HG03378 (cell line): ENCODE measurements at regions not wholly inside any gene's neighbourhood (a gene's known extent, or its start where the extent isn't known, plus 50 kb on each side); places are given as distances from the start of the nearest gene placed in this dataset.

Experiments
- ATAC-seq: cut with Tn5 transposase; IDR thresholded peaks from one replicate; pipeline ENCODE4 v1.9.1; 2021; ENCODE audit warnings: mild to moderate bottlenecking, moderate library complexity; ENCODE audit not compliant: unreplicated experiment

DNA sequence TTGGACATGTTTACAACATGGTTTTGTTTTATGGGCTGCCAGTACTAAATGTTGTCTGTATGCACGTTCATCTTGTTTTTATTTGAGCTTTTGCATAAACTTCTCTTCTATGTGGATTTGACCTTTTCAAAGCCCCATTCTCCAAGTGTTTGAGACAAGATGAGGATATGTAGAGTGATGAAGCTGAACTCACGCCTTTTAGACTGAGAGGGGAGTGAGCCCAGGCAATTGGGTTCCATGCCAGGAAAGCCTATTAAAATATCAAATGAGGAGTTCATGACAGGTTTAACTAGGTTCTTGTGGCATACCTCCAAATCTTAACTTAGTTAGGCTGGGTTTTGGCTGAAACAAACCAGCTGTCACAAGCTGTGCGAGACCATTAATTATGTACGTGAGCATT lies 170.4 kb upstream of the LDB2 start:
- no peak for ATAC-seq

DNA sequence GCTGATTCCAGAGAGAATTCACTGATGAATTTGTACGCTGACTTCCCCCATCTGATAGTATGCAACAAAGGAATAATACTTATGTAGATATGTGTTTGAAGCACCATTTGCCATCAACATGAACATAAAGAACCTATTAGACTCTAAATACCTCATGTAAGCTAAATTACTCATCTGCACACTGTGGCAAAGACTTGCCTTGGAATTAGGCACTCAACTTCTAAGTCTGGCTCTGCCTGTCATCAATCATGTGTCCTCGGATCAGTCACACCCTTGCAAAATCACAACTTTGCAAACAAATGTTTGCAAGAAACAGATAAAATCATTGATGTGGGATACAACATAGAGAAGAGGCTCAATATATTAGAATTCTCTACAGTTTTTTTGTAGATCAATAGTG lies 169.9 kb upstream of the LDB2 start:
- ATAC-seq = no peak

- no peak for ATAC-seq
Measured at GRCh38 chr4:17066972-17067371, 168.5 kb upstream of the LDB2 start.

- no peak for ATAC-seq
Measured at GRCh38 chr4:17066236-17066635, 167.8 kb upstream of the LDB2 start.

DNA sequence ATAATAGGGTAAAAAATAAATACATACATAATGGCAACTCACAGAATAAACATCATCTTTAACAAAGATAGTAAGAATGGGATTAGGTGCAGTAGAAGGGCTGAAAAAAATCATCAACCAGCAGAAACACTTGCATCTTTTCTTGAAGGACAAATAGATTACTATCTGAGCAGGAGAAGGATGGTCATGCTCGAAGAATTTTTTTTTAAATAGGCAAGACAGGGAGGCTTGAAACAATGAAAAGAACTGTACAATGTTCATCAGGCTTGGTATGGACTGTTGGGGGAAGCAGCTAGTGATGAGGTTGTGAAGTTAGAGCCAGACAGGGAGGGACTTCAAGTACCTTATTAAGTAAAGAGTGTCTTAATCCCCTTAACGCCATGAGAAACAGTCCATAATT lies 167.4 kb upstream of the LDB2 start:
- ATAC-seq = no peak

GRCh38 chr4:17064959-17065358 lies 166.5 kb upstream of the LDB2 start:
- ATAC-seq = no peak

- ATAC-seq = no peak
Measured at GRCh38 chr4:17063888-17064287, 165.4 kb upstream of the LDB2 start.

DNA sequence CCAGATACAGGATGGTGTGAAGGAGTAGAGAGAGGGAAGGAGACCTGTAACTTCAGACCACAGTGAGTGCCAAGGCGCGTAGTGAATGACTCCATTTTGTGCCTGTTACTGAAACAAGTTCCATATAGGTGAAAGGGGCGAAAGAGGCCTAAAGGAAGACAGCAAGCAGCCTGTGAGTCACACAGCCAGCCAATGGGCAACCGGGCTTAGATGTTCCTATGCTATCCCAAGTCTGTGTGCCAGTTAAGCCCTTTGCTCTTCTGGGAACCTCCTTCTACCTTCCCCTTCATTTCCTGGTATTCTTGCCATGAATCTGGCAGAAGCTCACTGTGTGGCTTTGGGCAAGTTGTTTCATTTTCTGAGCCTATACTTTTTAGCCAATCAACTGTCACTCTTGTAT lies 161.8 kb upstream of the LDB2 start:
- no peak for ATAC-seq

GRCh38 chr4:17058916-17059741 lies 160.7 kb upstream of the LDB2 start:
- no peak for ATAC-seq

DNA sequence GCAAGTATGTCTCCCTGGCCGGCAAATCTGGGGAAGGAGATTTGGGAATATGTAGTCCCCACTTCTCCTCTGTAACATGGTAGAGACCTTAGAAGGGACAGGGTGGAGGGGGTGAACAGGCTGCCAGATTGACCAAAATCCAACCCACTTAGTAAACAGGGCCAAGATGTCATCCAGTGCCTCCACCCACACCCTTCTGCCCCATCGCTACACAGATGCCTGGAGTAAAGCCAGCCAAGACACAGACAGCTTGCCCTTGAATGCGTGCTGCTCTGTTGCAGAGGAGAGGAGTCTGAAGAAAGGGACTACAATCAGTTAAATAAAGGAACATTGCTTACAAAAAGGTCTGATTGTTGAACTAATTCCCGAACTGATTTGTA lies 160.1 kb upstream of the LDB2 start:
- ATAC-seq = no peak

GRCh38 chr4:17057035-17057434 lies 158.6 kb upstream of the LDB2 start:
- no peak for ATAC-seq

DNA sequence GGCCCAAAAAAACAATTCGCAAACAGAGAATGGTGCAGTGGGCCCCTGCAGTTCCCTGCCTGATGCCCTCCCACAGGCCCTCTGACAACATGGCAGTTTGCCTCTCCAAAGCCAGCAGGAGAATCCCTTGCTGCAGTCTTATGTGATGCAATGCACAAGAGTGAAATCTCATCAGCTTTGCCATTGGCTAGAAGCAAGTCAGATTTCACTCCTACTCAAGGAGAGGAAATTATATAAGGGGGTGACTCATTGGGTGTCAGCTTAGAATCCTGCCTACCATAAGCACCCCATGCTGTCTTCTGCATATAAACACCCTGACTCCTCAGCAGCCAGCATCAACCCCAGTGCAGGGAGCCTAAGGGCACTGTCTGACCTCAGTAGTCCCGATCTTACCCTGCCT lies 157.3 kb upstream of the LDB2 start:
- no peak for ATAC-seq

- no peak for ATAC-seq
Measured at GRCh38 chr4:17045866-17046265, 147.4 kb upstream of the LDB2 start.

DNA sequence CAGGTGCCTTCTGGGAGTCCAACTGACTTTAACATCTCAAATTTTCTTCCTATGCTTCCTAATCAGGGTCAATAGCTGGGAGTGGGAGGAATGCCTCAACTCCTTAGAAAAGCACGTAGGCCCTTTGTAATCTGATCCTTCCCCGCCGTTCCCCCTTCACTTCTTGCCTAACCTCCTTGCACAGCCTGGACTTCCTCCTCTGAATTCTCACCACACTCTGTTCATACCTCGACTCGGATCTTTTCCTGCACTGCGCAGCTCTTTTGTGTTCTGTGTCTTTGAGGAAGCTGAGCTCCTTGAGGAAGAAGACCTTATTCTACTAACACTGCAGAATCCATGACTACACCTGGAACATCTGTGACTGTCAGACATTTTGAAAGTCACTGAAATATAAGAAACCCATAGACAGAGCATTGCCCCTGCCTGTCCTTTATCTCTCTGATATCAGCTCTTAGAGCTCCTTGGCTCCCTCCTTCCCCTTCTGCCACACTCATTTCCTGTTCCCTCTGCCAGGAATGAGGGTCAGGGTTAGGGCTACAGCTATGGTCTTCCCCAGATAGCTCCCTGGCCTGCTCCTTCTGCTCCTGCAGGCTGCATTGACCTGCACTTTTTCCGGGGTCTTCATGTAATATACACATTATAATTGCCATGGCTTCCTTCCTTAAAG lies 140.2 kb upstream of the LDB2 start:
- ATAC-seq = no peak

GRCh38 chr4:17033768-17034181 lies 135.3 kb upstream of the LDB2 start:
- no peak for ATAC-seq

- ATAC-seq = no peak
Measured at GRCh38 chr4:17033025-17033767, 134.8 kb upstream of the LDB2 start.

DNA sequence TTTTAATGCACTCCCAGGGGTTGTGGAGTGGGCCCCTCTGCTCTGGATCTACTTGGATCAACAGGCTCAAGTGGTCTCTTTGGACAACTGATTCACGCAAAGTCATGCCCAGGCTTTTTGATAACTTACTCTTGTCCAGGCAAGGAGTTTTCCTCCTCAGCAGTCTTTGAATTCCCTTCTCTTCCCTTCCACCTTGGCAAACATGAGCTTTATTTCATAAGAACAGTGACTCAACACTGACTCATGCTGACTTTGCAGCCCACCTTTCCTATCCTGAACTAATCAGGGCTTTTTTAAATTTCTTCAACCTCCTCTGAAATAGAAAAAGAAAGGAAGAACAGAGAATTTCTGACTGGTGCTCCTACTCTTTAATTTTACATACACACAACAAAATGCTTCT lies 132.1 kb upstream of the LDB2 start:
- no peak for ATAC-seq

GRCh38 chr4:17029964-17030363 lies 131.5 kb upstream of the LDB2 start:
- no peak for ATAC-seq

DNA sequence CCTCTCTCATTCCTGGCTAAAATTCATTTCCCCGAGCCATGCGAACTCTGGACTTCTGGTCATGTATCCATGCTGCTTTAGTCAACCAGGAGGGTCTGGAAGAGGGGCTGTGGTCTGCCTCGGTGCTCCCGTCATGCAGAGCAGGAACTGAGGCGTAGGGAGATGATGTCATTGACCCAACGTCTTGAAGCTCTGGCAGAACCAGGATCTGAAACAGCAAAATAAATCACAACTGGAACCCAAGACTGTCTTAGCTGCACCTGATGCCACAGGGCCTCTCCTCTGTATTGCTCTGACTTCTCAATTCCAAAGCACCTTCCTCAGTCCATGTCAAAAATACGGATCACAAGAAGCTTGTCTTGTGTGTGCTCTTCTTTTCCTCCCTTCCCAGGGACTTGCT lies 131.0 kb upstream of the LDB2 start:
- ATAC-seq = no peak

- ATAC-seq = no peak
Measured at GRCh38 chr4:17027495-17027894, 129.1 kb upstream of the LDB2 start.

GRCh38 chr4:17024425-17024824 lies 126.0 kb upstream of the LDB2 start:
- no peak for ATAC-seq

- ATAC-seq = no peak
Measured at GRCh38 chr4:17020901-17021300, 122.5 kb upstream of the LDB2 start.
